GM21528 (cell line): ENCODE measurements at regions not wholly inside any gene's neighbourhood (a gene's known extent, or its start where the extent isn't known, plus 50 kb on each side); places are given as distances from the start of the nearest gene placed in this dataset.

Experiments
- ATAC-seq: cut with Tn5 transposase; IDR thresholded peaks from one replicate; pipeline ENCODE4 v1.9.1; 2021; ENCODE audit warnings: mild to moderate bottlenecking, moderate library complexity; ENCODE audit not compliant: unreplicated experiment, low FRiP score

GRCh38 chr6:43877463-43878126 is 107.6 kb downstream of the VEGFA start:
- no peak for ATAC-seq

- ATAC-seq, result no peak
Observed at GRCh38 chr6:43877036-43877435, 107.0 kb downstream of the VEGFA start.

DNA sequence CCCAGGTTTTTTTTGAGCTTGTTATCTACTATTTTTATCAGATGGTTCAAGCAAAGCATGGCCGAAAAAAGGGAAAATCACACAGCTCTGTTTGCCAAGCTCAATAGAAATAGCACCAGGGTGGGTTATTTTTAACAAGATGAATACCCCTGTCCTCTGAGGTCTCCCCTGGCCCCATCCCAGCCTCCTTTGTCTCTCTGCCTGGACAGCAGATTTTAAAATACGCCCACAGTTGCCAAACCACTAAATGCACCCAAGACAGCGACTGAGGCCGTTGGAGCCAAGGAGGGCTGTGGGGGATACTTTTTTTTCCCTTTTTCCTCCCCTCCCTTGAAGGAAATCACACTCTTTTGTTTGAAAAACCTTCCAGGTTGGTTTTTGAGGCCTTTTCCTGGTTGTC is 106.6 kb downstream of the VEGFA start:
- ATAC-seq, result no peak

GRCh38 chr6:43875849-43876572 is 106.0 kb downstream of the VEGFA start:
- ATAC-seq, result no peak

DNA sequence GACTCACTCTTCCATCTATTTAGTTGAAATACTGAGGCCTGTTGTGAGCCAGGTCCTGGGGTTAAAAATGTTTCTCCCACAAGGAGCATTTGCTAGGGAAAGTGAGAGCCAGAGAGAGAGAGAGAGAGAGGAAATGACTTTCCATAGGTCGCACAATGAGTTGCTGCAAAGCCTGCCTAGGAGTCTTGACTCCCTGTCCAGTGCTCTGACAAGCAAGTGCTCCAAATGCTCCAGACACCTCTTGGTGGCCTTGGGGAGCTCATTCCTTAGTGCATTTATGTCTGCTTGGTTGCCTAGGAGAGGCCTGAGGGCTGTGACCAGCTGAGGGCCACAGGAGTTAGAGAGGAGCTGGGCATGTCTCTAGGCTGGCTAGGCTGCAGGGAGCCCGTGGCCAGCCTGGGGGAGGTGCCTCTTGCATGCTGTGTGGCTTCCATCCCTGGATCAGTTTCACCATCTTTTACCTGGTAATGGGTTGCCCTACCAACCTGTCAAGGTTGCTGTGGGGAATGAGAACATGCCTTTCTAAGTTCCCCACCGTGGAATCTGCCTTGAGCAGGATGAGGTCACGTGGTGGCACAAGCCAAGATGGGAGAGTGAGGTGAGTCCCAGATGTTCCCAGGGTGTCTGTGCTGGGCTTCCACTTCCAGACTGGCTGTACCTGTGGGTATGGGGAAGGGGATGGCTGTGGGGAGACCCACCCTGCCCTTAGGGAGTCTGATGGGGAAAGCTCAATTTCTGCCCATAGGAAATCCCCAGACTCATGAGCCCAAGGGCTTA is 105.0 kb downstream of the VEGFA start:
- ATAC-seq, result no peak

DNA sequence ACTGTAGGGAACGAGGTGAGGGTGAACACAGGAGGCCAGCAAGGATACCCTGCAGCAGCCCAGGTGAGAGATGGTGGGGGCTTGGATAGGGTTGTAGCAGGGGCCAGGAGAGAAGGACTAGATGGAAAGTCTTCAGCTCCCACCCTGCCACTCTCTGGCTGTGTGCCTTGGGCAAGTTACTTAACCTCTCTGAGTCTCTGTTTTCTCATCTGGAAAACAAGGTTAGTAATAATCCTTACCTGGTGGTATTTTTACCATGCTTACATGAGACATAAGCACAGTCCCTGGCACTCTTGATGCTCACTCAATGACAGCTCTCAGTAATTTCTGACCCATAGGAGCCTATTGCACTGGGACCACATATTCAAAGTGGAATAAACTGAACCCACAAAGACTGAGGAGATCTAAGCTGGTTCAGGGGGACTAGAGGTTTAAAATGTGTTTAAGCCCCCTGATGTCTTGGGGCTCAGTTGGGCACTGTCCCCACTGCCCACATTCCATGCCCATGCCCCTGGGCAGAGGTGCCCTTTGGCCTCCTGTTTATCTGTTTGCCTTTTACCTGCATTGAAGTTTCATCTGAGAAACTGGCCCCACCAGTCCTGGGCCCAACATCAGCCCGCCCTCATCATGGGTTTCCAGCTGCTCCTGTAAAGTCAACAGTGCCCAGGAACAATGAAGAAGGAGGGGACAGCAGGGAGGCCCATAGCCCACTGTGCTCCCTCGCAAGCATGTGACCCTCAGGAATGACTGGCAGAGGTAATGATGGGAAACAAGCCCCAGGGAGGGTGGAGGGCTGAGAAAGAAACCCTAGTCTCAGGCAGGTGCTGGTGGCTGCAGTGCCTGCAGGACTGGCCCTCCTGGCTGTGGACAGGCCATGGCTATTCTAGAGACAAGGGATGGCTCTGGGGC is 104.0 kb downstream of the VEGFA start:
- ATAC-seq, result no peak

DNA sequence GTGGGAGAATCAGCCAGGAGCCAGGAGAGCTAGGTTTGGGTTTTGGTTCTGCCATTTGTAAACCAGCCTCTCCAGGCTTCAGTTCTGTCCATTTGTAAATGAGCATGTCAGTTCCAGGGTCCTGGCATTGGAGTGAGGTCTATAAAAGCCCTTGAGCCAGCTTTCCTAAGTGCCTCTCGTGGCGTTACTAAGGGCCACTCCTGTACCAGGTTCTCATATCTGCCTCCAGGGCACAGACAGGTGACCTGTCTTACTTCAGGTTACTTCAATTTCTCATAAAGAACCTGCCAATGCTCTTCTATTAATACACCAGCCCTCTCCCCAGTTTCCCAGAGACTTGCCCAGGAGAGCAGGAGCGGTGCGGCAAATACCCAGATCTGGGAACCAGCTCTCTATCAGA is 101.9 kb downstream of the VEGFA start:
- ATAC-seq, result no peak

DNA sequence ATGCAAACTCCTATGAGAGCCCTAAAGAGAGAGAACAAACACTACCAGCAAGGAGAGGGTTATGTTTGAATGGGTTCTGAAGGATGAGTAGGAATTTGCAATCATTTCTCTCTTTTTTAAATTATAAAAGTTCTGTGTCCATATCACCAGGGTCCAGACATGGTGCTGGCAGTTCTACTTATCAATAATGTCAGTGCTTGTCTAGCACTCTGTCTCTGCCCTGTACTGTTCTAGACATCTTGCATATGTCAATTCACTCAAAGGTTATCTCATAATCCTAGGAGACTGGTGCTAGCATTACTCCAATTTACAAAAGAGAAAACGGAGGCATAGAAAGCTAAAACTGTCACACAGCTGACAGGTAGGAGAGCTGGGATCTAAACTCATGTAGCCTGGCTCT is 101.3 kb downstream of the VEGFA start:
- ATAC-seq, result no peak

DNA sequence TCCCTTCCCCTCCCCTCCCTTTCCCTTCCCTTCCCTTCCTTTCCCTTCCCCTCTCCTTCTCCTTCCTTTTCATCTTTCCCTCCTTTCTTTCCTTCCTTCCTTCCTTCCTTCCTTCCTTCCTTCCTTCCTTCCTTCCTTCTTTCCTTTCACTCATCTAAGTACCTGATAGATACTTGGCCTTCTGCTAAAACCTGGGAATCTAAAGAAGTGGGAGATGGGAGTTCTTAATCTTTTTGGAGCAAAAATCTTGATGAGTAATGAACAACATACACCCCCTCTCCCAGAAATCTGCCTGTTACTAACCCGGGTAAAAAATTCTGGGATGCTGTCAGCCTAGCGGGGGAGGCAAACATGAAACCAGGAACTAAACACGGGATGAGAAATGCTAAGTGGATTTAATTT is 100.7 kb downstream of the VEGFA start:
- no peak for ATAC-seq

GRCh38 chr6:43869792-43870659 is 100.0 kb downstream of the VEGFA start:
- ATAC-seq, result no peak

DNA sequence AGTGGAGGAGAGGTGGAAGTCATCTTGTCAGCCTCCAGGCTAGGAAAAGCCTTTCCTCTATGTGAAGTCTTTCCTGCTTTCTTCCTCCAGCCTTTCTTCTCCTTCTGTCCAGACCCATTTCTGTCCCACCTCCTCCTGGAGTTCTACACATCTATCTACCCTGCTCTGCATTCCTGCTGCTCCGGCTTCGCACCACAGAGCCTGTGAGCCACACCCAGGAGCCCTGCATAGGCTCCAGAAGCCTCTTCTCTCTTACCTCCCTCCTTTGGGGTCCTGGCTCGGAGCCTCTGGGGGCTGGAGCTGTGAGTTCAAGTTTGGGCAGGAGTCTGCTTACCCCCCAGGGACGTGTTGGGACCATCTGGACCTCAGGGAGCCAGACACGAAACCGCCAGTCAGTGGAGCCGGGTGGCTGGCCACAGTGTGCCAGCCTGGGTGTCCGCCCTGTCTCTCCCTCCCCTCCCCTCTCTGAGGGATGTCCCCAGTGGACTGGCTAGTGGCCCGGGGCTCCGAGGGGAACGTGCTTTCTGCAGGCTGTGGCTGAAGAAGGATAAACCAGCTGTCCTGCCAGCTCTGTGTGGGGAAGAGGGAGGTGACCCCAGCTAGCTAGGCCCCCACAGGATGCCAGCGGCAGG is 99.2 kb downstream of the VEGFA start:
- no peak for ATAC-seq

DNA sequence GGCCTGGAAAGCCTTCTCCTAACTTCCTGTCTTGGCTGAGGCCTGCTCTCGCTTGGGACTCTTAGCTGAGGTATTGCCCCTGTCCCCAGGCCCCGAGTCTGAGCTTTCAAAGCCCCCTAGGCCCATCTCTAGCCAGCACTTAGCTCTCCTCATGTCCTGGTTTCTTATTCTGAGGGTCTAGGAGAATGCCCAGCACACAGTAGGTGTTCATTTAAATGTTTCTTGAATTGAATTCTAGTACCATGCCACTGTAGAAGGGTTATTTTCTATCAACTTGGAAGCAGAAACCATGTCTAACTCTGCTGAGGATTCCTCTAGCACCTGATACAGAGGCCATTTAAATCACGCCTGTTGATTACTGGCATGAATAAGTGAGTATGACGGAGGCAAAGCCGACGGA is 98.5 kb downstream of the VEGFA start:
- no peak for ATAC-seq

DNA sequence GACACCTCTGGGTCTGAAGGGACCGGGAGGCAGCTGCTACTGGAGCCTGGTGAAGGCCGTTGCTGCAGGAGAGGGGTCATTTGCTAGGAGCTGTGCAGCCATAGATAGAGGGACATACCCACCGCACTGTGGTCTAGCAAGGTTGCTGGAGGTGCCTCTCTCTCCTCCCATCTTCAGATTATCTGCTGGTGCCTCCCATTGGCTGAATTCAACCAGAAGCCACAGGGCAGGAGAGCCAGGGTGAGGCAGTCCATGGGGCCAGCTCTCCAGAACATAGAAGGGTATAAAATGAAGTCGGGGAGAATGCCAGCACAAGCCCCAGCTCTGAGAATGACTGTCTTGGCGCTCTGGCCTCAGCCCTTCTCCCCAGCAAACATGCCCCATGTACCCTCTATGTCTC is 98.0 kb downstream of the VEGFA start:
- ATAC-seq, result no peak

DNA sequence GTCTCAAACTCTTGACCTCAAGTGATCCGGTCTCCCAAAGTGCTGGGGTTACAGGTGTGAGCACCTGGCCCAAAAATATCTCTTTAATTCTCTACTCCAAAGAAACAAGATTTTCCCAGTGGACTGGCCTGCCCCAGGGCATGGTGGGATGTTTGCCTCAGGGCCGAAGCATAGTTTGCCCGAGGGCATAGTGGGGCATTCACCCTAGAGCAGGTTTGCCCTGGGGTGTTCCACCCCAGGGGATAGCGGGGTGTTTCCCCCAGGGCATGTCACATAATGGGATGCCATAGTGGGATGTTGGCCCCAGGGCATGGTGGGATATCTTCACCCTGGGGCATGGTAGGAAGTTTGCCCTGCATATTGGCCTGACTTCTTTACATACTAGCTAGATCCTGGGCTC is 97.2 kb downstream of the VEGFA start:
- ATAC-seq, result no peak

- no peak for ATAC-seq
Observed at GRCh38 chr6:43865932-43866645, 96.1 kb downstream of the VEGFA start.

- ATAC-seq, result no peak
Observed at GRCh38 chr6:43865086-43865485, 95.1 kb downstream of the VEGFA start.

DNA sequence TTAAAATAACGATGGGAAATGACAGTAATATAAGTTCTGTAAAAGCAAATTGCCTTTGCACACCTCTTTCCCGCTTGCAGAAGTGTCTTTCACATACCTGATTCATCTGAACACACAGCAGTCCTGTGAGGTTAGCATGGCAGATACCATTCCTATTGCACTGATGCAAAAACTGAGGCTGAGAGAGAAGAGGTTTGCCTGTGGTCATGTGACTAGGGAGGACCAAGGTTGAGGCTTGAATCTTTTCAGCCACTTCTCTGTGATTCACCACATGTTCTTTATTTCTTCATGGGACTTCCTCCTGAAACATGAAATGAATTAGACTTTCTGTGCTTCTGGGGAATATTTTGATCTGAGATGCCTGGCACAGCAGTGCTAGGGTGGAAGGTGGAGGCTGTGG is 92.9 kb downstream of the VEGFA start:
- no peak for ATAC-seq

DNA sequence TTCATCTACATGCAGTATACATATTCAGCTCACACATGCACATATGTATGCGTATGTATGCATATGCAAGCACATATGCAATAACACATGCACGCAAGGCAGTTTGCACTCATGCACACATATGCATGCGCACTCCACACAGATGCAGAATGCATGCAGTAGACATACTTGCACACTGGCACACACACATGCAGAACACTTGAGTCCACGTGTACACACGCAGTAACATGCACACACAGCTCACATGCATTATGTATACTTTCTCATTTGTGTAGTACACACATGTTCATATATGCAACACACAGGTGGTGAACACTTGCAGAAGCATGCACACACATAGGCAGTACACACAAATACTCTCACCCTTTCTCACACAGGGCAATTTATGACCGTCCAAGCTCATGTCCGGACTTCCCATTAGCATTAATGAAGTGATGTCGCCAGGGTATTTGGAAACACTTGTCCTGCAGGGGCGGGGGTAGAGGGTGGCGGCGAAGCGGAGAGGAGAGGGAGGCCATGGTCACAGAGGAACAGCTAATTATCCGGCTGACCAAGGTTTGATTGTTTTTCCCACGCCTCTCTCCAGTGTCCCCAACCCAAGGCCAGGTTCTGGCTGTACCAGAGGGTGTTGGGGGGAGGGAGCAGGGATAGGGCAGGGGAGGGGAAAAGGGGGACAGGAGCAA is 91.3 kb downstream of the VEGFA start:
- no peak for ATAC-seq
